Kidney glomerular epithelial cell (primary cell): ENCODE measurements at regions not wholly inside any gene's neighbourhood (a gene's known extent, or its start where the extent isn't known, plus 50 kb on each side); places are given as distances from the start of the nearest gene placed in this dataset.
"Not testable (repeated sequence)": the region's sequence is repeated elsewhere in the genome, so short reads cannot be mapped to it uniquely, and the experiment has no call there.

Experiments used
- DNase-seq: peaks from one replicate; lab custom pipeline; 2025; lab: John Stamatoyannopoulos, UW

DNA sequence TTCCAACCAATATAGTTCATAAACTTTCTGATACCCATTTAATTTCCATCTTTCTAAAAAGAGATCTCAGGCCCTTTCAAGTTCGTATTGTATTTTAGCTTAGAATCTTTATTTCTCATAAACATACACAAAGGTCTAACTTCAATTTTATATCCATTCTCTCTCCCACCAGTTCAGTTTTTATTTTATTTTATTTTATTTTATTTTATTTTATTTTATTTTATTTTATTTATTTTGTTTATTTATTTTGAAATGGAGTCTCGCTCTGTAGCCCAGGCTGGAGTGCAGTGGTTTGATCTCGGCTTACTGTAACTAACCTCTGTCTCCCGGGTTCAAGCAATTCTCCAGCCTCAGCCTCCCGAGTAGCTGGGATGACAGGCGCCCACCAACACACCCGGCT, 552.8 kb downstream of the SLITRK5 start:
- DNase-seq = no peak

DNA sequence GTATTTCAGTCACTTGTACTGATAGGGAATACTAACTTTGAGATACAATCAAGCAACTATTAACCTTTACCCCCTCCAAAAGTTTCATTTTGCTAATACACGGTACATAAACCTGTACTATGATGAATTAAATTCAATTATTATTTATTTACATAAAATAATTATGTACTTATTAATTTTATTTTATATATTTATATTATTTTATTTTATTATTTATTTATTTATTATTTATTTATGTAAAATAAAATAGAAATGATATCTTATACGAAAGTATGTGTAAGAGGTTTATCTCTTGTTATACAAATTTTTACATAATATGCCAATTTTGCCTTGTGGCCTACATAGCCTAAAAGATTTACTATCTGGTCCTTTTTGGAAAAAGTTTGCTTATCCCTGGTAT, 564.3 kb downstream of the SLITRK5 start:
- no peak for DNase-seq

DNA sequence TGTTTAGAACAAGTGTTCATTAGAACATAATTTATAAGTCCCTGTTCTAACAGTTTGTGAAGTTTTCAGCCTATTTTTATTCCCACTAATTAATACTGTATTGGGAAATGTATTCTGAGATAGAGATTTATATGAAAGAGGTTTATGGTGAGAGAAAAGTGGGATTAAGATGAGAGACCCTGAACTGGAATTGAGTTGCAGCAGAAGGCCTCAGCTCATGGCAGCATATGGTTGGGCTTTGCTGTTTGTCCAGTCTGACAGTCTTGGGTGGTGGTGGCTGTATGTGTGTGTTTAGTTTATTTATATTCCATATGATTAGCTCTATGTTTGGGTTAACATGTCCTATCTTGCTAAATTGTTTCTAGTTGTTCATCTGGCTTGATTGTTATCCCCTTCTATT, 575.1 kb downstream of the SLITRK5 start:
- DNase-seq = no peak

DNA sequence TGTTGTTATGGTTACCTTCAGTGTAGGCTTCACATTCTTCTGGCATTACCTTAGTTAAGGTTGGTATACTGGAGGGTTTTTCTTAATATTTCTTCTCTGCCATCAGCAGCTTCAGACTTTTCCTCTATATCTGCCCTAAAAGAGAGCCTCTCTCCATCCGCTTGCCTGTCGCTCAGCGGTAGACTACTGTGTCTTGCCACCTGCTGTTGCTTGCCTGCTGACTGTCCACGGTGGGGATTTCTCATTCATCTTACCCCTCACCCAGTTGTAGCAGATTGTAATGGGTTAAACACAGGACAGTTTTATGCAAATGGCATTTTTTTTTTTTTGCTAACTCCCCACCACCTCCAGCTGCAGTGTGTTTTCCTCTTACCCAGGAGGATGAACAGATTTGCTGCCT, 577.2 kb downstream of the SLITRK5 start:
- no peak for DNase-seq

DNA sequence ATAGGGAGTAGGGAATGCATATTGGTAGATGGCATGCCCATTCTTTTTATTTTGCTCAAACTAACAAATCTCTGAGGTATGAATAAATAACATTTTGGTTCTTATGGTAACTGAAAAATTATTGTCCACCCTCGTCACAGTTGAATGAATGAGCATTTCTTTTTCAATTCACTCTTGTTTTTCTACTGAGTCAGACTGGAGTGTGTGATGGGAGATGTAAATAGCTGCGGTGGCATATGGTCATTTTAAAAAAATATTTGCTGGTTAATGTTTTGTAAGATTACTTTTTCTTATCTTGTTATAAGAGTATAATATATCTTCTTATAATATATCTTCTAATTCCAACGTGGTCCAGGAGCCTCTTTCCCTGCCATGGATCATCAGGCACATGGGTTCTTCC, 586.5 kb downstream of the SLITRK5 start:
- DNase-seq = peak; percentile 99

DNA sequence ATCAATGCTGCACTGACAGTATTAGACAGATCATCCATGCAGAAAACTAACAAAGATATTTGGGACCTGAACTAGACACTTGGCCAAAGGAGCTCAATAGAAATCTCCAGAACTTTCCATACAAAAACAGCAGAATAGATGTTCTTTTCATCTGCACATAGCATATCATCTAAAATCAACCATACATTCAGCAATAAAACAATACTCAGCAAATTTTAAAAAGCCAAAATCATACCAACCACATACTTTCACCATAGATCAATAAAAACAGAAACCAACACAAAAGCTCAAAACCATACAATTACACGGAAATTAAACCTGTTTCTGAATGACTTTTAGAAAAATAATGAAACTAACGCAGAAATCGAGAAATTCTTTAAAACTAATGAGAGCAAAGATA, 592.6 kb downstream of the SLITRK5 start:
- no peak for DNase-seq

DNA sequence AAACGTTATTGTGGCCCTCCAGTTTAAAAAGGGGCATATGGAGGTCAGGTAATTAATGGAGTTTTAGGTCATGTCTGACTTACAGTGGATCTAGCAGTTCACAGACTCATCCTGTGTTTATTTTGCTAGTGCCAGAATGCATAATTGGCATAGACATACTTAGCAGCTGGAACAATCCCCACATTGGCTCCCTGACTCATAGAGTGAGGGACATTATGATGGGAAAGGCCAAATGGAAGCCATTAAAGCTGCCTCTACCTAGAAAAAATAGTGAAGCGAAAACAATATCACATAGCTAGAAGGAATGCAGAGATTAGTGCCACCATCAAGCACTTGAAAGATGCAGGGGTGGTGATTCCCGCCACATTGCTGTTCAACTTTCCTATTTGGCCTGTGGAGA, 610.7 kb downstream of the SLITRK5 start:
- no peak for DNase-seq

DNA sequence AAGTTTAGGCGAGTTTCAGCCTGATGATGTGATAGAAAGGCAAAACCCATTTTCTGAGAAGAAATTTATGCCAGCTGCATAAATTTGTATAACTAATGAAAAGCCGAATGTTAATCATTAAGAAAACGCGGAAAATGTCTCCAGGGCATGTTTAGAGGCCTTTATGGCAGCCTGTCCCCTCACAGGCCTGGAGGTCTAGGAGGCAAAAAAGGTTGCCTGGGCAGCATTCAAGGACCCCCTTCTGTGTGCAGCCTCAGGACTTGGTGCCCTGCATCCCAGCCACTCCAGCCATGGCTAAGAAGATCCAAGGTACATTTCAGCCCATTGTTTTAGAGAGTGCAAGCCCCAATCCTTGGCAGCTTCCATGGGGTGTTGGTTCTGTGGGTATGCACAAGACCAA, 614.2 kb downstream of the SLITRK5 start:
- no peak for DNase-seq

DNA sequence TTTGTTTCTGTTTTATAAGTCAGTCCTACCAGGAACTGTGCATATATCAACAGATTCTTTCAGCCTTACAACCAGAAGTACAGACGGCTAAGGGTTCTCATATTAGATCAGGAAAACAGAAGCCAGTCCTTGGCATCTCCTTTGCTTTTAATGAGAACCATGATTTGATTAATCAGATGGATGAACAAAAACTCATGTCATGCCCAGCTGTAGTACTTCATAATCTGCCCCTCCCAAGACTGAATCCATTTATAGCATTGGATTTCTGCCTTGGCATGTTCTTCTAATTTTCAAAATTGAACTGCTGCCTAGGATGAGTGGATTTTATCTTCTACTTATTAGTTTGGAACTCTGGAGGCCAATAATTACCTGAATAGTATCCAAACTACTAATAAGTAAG, 617.2 kb downstream of the SLITRK5 start:
- DNase-seq = no peak

DNA sequence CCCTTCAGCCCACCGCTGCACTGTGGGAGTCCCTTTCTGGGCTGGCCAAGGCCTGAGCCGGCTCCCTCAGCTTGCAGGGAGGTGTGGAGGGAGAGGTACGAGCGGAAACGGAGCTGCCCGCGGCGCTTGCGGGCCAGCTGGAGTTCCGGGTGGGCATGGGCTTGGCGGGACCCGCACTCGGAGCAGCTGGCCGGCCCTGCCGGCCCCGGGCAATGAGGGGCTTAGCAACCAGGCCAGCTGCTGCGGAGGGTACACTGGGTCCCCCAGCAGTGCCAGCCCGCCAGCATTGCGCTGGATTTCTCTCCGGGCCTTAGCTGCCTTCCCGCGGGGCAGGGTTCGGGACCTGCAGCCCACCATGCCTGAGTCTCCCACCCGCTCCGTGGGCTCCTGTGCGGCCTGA, 620.6 kb downstream of the SLITRK5 start:
- DNase-seq = not testable (repeated sequence)

DNA sequence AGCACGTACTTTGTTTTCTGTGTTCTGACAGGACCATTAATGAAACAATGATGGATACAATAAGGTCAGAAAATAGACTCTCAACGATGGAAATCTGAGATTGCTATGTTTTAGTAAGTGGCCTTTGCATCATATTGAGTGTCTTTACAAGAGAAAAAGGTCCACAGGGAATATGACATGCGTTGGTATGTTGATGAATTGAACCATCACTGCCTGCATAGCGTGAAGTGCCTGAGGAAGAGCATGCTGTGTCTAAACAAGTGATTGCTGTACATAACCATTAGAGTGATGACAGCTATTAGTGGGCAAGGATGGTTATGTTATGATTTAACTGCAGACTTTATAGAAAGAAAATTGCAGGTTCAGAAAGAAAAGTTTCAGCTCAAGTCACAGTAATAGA, 623.2 kb downstream of the SLITRK5 start:
- DNase-seq = no peak

DNA sequence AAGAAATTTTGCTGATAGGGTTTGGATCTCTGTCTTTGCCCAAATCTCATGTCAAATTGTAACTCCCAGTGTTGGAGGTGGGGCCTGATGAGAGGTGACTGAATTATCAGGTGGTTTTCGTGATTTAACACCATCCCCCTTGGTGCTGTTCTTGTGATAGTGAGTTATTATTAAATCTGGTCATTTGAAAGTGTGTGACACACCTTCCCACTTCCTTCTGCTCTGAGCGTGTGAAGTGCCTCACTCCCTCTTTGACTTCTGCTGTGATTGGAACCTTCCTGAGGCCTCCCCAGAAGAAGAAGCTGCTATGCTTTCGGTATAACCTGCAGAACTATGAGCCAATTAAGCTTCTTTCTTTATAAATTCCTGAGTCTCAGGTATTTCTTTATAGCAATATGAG, 632.0 kb downstream of the SLITRK5 start:
- no peak for DNase-seq

DNA sequence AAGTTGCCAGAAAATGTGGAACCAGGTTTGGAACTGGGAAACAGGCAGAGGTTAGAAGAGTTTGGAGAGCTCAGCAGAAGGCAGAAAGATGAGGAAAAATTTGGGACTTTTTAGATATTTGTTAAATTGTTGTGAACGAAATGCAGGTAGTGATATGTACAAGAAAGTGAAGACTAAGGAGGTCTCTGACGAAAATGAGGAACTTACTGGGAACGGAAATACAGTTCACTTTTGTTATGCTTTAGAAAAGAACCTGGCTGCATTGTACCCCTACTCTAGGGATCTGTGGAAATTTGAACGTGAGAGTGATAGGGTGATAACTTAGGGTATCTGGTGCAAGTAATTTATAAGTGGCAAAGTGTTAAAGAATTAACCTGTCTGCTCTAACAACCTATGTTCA, 632.4 kb downstream of the SLITRK5 start:
- DNase-seq = no peak

DNA sequence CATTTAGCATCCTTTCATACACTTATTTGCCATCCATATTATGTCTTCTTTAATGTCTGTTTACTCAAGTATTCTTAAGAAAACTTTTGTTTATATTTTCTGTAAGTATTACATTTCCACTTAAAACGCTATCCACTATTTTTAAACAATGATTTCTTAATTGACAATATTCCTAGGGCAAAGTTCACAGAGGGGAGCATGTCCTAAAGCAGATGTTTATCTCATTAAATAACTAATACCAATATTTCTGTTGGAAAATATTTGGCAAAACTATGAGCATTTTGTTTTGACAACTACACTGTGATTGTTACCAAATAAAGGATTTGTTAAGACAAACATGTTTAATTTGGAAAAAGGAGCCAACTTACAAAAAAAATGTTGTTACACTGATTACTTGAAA, 643.3 kb downstream of the SLITRK5 start:
- DNase-seq = no peak

DNA sequence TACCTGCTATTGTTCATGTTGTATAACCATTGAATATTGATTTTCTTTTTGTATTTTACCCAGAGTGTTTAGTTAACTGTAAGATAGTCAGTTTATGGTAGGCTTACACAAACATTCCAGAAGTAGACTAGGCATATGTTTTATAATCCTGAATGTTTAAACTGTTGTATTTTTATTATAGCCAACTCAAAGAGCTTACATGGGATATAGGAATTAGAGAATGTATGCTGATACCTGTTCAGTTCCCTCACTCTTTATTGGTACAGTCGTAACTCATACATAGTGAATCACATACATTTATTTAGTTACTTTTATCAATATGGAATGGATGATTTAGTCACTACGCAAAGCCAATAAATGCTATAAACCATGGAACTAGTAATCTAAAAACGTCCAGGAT, 657.9 kb downstream of the SLITRK5 start:
- no peak for DNase-seq

DNA sequence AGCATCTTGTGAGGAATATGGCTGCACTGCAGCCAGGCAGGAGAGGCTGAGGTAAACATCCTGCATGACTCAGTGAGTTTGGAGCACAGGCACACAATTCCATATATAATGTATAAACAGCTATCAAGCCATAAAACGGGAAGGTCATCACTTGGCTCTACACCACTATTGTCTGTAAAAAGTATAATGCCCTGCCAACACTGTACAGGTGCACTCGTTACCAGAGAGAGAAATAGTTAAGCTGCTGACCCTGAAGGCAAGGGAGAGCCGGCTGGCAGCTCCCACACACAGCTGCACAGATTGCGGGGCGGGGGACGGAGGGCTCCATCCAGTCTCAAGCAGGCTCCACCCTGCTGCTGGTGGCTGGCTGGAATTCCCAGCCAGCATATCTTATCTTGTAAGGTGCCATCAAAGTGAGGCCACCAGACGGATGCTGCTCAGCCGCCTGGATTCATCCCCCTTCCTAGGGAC, 668.1 kb downstream of the SLITRK5 start:
- no peak for DNase-seq

DNA sequence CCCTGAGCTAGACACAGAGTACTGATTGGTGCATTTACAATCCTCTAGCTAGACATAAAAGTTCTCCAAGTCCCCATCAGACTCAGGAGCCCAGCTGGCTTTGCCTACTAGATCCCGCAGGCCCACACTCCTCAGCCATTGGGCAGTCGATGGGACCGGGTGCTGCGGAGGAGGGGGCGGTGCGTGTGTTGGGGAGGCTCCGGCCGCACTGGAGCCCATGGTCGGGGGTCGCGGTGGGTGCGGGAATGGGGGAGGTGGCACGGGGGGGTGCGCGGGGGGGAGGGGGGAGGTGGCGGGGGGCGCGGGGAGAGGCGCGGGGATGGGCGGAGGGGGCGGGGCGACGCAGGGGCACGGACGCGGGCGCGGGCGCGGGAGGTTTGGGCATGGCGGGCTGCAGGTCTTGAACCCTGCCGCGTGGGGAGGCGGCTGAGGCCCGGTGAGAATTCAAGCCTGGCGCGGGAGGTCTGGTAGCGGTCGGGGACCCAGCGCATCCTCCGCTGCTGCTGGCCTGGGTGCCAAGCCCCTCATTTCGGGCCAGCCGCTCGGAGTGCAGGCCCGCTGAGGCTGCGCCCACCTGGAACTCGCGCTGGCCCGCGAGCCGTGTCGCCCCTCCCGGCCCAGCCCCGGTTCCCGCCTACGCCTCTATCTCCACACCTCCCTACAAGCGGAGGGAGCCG, 674.1 kb downstream of the SLITRK5 start:
- DNase-seq = no peak

DNA sequence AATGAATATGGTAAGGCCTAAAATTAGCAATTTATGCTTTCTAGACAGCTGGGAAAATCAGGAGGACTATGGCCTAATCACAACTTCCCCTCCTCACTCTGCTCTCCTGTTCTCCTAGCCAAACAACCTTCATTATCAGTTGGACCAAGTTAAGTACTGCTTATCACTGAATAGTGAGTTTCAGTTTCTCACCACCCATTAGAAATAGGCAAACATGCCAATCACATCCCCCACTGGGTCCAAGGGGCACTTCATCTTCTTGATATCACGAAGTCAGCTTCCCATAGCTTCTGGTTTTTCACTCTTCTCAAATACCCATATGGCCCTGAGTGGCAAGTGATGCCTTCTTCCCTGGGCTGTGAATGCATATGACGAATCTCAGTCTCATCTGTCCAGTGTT, 689.6 kb downstream of the SLITRK5 start:
- DNase-seq = no peak

DNA sequence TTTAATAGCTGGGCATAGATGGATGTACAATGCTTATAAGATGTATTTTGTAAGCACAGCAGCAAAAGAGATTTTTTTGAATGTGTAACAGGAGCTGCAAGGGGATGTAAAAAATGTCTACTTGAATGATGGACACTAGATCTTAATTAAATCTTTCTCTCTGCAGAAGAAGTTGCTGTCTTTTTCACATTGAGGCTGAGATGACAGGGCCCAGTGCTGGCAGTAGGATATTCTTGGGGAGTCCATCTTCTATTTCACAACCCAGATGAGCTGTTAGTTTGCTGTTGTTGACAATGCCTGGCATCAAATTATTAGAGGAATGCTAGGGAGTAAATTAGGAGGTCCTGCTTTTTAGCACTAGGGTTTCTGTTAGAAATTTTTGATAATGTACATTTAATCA, 698.7 kb downstream of the SLITRK5 start:
- DNase-seq = no peak

DNA sequence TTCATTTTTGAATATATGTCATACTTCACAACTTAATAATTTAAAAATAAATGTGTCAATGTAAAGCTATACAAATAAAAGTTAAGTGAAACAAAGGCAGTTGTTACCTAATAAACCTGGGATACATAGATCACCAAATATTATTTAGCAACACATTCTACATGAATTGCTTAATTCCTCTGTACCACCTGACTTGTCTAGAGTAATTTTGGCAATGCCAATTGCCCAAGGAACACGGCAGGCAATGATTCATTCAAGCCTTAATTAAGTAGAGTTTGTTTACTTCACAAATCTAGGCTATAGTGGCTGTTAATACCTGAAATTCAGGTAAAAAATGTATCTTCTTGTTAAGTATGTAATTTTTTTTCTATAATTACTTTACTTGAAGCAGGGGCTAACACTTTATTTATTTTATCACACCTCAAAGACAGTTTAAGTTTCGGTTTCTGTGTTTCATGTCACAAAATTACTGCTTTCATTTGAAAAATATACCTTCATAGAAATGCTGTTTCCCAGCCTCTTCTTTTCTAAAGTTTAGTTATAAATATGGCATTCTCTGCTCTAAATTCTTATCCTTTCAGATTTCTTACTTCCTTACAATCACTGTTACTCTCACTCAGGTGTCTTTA, 705.7 kb downstream of the SLITRK5 start:
- no peak for DNase-seq

DNA sequence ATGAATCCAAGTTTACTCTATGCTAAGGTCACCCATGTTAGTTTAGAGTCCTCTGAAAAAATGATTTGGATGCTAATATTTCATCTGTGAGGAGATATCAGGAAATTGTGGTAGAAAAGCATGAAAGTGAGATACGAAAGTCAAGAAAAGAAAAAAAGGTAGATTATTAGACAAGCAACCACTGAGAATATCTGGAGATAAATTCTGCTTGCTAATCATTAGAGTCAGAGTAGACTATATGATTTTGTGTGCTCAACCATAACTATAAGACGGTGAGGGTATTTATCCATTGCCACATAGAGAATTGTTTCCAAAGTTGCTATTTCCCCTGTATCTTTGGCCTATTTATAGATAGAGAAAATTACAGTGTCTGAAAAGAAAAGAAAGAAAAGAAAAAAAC, 706.7 kb downstream of the SLITRK5 start:
- no peak for DNase-seq

DNA sequence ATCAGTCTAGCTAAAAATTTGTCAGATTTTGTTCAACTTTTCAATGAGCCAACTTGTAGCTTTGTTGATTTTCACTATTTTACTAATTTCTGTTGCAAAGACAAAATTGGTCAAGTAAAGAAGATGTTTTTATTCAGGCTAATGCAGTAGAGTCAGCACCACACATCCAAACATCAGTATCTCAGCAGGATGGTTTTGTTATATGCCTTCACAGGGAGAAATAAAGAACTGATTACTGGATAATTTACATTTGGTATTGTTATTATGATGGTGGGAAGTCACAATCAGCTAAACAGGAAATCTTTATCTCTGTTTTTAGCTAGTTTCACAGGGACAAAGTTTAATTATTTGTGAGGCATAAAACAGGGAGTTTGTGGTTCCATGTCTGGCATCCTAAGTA, 713.4 kb downstream of the SLITRK5 start:
- DNase-seq = no peak

DNA sequence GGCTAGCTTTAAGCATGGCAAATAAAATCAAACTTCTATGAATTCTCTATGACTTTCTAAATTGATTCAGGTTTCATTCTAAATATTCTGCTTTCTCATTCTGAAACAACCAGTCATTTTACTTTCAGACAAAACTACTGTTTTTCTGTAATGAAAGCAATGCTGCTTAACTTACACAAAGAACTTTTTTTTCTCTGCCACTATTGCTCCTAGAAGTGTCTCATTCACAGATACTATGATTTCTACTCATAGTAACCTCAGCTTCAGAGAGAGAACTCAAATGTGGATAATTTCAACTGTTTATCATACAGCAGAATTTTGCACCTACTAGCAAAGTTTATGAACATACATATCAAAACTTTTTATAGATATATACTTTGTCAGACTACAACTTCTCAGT, 724.6 kb downstream of the SLITRK5 start:
- DNase-seq = no peak

DNA sequence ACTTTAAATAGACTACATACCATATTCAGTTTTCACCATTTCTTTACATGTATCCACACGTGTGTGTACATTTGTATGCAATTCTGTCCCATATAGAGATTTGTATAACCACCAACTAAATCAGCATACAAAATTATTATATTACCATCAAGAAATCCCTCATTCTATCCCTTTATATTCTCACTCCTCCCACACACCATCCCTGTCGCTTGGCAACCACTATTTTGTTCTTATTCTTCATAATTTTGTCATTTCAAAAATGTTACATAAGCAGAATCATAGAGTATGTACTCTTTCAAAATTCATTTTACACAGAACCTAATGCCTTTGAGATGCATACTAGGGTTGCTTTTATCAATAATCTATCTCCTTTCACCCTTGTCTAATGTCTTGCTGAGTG, 740.5 kb downstream of the SLITRK5 start:
- DNase-seq = no peak
